Endothelial cell of umbilical vein (primary cell): ENCODE measurements at regions not wholly inside any gene's neighbourhood (a gene's known extent, or its start where the extent isn't known, plus 50 kb on each side); places are given as distances from the start of the nearest gene placed in this dataset.

Experiments
- BruUV-seq: library from RNA; stranded (reverse); fragments of 400-500 nt; replicated peaks from 2 replicates; lab custom pipeline; 2021; lab: Mats Ljungman, UMichigan
- CTCF ChIA-PET: fragments of 300-600, 350-600 bp; sonication (Branson Sonifier 250); formaldehyde crosslinking; loops from one replicate; lab custom pipeline; 2021; ENCODE audit warnings: antibody characterized with exemption, inconsistent platforms; lab: Charles Lee
- POLR2A ChIA-PET: fragments of 300-600, 350-600 bp; sonication (Branson Sonifier 250); formaldehyde crosslinking; loops from one replicate; lab custom pipeline; 2021; ENCODE audit warnings: antibody characterized with exemption, inconsistent platforms; lab: Charles Lee
- DNase-seq: peaks from one replicate; pipeline ENCODE4 v3.0.0-alpha.2; 2011; ENCODE audit warnings: low read depth, low spot score
- FAIRE-seq: peaks from 2 replicates; lab custom pipeline; 2011; peaks lifted over from hg19 to GRCh38; lab: Jason Lieb, UNC
- H2AFZ ChIP-seq: 2 replicates; pipeline ENCODE4 v1.6.0; 2012; ENCODE audit warnings: low read depth, low read length, control low read depth, inconsistent platforms
- H3K27ac ChIP-seq: 2 replicates; pipeline ENCODE4 v1.5.1; 2011; ENCODE audit warnings: low read depth, mild to moderate bottlenecking, control low read depth, low read length, moderate library complexity; ENCODE audit not compliant: insufficient read depth
- H3K27me3 ChIP-seq, 2 experiments: 2 replicates each; pipeline versions ENCODE4 v1.6.0 to v1.6.1; 2011; ENCODE audit warnings: low read length in 2 of 2, mixed read lengths in 1 of 2; ENCODE audit not compliant: control insufficient read depth in 2 of 2, insufficient read depth in 2 of 2
- H3K36me3 ChIP-seq, 2 experiments: 2 replicates in 1 of 2; 3 replicates in 1 of 2; pipeline ENCODE4 v1.5.1; 2011; ENCODE audit warnings: low read length in 2 of 2, mild to moderate bottlenecking in 1 of 2, moderate library complexity in 1 of 2; ENCODE audit not compliant: control insufficient read depth in 2 of 2, insufficient read depth in 2 of 2; ENCODE audit errors: extremely low read depth in 1 of 2
- H3K4me1 ChIP-seq: 3 replicates; pipeline ENCODE4 v1.5.1; 2011; ENCODE audit warnings: mild to moderate bottlenecking, low read length; ENCODE audit not compliant: control insufficient read depth, insufficient read depth; ENCODE audit errors: extremely low read depth
- H3K4me2 ChIP-seq: 2 replicates; pipeline ENCODE4 v1.6.1; 2011; ENCODE audit warnings: low read length, control low read depth, mixed read lengths; ENCODE audit not compliant: insufficient read depth
- H3K4me3 ChIP-seq, 3 experiments: fragments of 200-600 bp in 1 of 3; sonication (generic), shearing (Covaris generic) in 1 of 3; replicated peaks in 1 of 3; 2 replicates each; pipeline ENCODE4 v1.5.1; 2011 to 2016; ENCODE audit warnings: control low read depth in 3 of 3, low read length in 3 of 3, mild to moderate bottlenecking in 2 of 3, inconsistent platforms in 1 of 3, low read depth in 1 of 3, moderate library complexity in 1 of 3; ENCODE audit not compliant: insufficient read depth in 1 of 3
- H3K79me2 ChIP-seq: 2 replicates; pipeline ENCODE4 v1.6.0; 2012; ENCODE audit warnings: low read length, inconsistent platforms; ENCODE audit not compliant: control insufficient read depth, insufficient read depth
- H3K9ac ChIP-seq: replicated peaks from 2 replicates; pipeline ENCODE3; 2011; ENCODE audit warnings: low read length, control low read depth; ENCODE audit not compliant: insufficient read depth; ENCODE audit errors: extremely low read depth
- H3K9me1 ChIP-seq: replicated peaks from 3 replicates; pipeline ENCODE4 v1.6.0; 2011; ENCODE audit warnings: mild to moderate bottlenecking, low read length; ENCODE audit not compliant: control insufficient read depth, insufficient read depth; ENCODE audit errors: extremely low read depth
- H3K9me3 ChIP-seq: replicated peaks from 2 replicates; pipeline ENCODE4 v1.5.1; 2012; ENCODE audit warnings: low read length, inconsistent platforms; ENCODE audit not compliant: control insufficient read depth, insufficient read depth
- H4K20me1 ChIP-seq: replicated peaks from 2 replicates; pipeline ENCODE3; 2011; ENCODE audit warnings: mild to moderate bottlenecking, low read length; ENCODE audit not compliant: control insufficient read depth, insufficient read depth; ENCODE audit errors: extremely low read depth
- EZH2 ChIP-seq: IDR thresholded peaks from 2 replicates; pipeline ENCODE4 v1.6.1; 2012; ENCODE audit warnings: borderline replicate concordance, low read depth, mild to moderate bottlenecking, moderate library complexity, low read length, inconsistent platforms; ENCODE audit not compliant: severe bottlenecking
- FOS ChIP-seq: IDR thresholded peaks from 2 replicates; pipeline ENCODE4 v1.6.1; 2011; ENCODE audit warnings: mild to moderate bottlenecking, low read length, moderate library complexity, borderline replicate concordance; ENCODE audit not compliant: insufficient read depth
- GATA2 ChIP-seq: IDR thresholded peaks from 2 replicates; pipeline ENCODE4 v1.7.0; 2011; ENCODE audit warnings: low read depth, mild to moderate bottlenecking, moderate library complexity, mixed read lengths, low read length; ENCODE audit not compliant: insufficient read length, insufficient read depth
- JUN ChIP-seq: IDR thresholded peaks from 2 replicates; pipeline ENCODE4 v1.6.1; 2011; ENCODE audit warnings: borderline replicate concordance, low read depth; ENCODE audit not compliant: insufficient read length, insufficient read depth
- MYC ChIP-seq: IDR thresholded peaks from one replicate; pipeline ENCODE4 v1.6.1; 2011; ENCODE audit warnings: mild to moderate bottlenecking, low read depth, low read length
- POLR2A ChIP-seq: IDR thresholded peaks from 2 replicates; pipeline ENCODE4 v1.6.1; 2012; ENCODE audit warnings: low read depth, mild to moderate bottlenecking, control low read depth, low read length
- POLR2AphosphoS5 ChIP-seq: IDR thresholded peaks from 2 replicates; pipeline ENCODE4 v1.6.1; 2012; ENCODE audit warnings: low read depth, mild to moderate bottlenecking, control low read depth, low read length, moderate library complexity; ENCODE audit not compliant: insufficient read depth
- dilution Hi-C: fragments of 300-500 bp; cut with MboI; formaldehyde crosslinking; loops from one replicate; pipeline ENCODE4 v1.15.0; 2019; ENCODE audit warnings: low sequenced_read_pairs; ENCODE audit not compliant: extremely low pct_ligation_motif_present
- intact Hi-C: fragments of 100-400 bp; cut with micrococcal nuclease; formaldehyde crosslinking; loops from one replicate; pipeline ENCODE4 v1.10.0; 2022
- TF ChIP-seq, protein P1 (sequence below): IDR thresholded peaks from 2 replicates; pipeline ENCODE4 v1.6.1; 2011; ENCODE audit not compliant: insufficient read depth, insufficient read length
- TF ChIP-seq, protein P2 (sequence below), 2 donors: IDR thresholded peaks; 1 replicate in 1 of 2; 2 replicates in 1 of 2; pipeline ENCODE4 v1.5.1; 2011; ENCODE audit warnings: low read length in 2 of 2, mild to moderate bottlenecking in 2 of 2, moderate library complexity in 2 of 2, control low read depth in 1 of 2, inconsistent platforms in 1 of 2, low read depth in 1 of 2; ENCODE audit not compliant: insufficient read depth in 1 of 2; ENCODE audit errors: extremely low read depth in 1 of 2

DNA sequence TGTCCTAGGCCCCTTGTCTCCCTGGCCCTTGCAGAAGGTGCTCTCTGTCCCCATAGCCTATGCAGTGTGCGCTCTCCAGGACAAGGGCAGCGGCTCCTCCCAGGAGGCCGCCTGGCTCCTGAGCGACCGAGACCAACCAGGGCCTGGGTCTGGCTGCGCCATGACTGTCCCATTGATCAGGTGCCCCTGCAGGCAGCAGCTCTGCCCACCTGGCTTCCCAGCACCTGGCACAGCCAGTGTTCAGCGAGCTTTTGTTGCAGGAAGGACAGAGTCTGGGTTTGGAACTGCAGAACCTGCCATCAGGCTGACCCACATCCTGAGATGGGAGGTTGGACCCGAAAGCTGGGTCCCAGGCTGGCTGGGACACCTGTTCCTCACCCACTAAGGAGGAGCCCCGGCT is 1001.1 kb downstream of the BRD1 start:
- no peak overlapping the region for H3K4me3 ChIP-seq
- H3K9me3 ChIP-seq, result peaks cover 19% of the 10 kb centered on the region
- no peak for FAIRE-seq
- BruUV-seq, result no TSS peak
- H3K9me1 ChIP-seq, result no peaks in the 10 kb centered on the region
- intact Hi-C loops, result no loop called here
- no peak overlapping the region for H3K27ac ChIP-seq
- no peaks in the 10 kb centered on the region for H3K79me2 ChIP-seq
- H3K9ac ChIP-seq, result no peak overlapping the region
- no peaks in the 10 kb centered on the region for H3K36me3 ChIP-seq
- dilution Hi-C loops, result no loop called here
- no peak overlapping the region for H3K4me2 ChIP-seq
- ChIA-PET POLR2A (no interaction called here), CTCF (no interaction called here)
- H3K4me1 ChIP-seq, result no peaks in the 10 kb centered on the region
- H3K27me3 ChIP-seq, result no peaks in the 10 kb centered on the region
- no peaks in the 10 kb centered on the region for H4K20me1 ChIP-seq
- no peak overlapping the region for H2AFZ ChIP-seq
- DNase-seq, result no peak
- TF ChIP-seq EZH2 (no peak), POLR2A (no peak), MYC (no peak), GATA2 (no peak), FOS (no peak), POLR2AphosphoS5 (no peak), JUN (no peak)
- TF ChIP-seq, protein P1, sequence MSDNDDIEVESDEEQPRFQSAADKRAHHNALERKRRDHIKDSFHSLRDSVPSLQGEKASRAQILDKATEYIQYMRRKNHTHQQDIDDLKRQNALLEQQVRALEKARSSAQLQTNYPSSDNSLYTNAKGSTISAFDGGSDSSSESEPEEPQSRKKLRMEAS, result no peak
- TF ChIP-seq, protein P2, sequence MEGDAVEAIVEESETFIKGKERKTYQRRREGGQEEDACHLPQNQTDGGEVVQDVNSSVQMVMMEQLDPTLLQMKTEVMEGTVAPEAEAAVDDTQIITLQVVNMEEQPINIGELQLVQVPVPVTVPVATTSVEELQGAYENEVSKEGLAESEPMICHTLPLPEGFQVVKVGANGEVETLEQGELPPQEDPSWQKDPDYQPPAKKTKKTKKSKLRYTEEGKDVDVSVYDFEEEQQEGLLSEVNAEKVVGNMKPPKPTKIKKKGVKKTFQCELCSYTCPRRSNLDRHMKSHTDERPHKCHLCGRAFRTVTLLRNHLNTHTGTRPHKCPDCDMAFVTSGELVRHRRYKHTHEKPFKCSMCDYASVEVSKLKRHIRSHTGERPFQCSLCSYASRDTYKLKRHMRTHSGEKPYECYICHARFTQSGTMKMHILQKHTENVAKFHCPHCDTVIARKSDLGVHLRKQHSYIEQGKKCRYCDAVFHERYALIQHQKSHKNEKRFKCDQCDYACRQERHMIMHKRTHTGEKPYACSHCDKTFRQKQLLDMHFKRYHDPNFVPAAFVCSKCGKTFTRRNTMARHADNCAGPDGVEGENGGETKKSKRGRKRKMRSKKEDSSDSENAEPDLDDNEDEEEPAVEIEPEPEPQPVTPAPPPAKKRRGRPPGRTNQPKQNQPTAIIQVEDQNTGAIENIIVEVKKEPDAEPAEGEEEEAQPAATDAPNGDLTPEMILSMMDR (IDR thresholded peaks at IDR 0.05; ENCODE audit: extremely low read depth in 1 of 2, insufficient read depth in 1 of 2, low read depth in 1 of 2, low read length in 2 of 2), result no peak
